NCI-H2171 treated with DMSO at 0.1 percent for 48 hours (cell line): ENCODE measurements at regions not wholly inside any gene's neighbourhood (a gene's known extent, or its start where the extent isn't known, plus 50 kb on each side); places are given as distances from the start of the nearest gene placed in this dataset.
A peak's percentile ranks its signal among the peaks of the same experiment; 100 is the strongest.

Experiments used
- DNase-seq: peaks from one replicate; lab custom pipeline; 2025; lab: John Stamatoyannopoulos, UW

- DNase-seq, result peak; percentile 97
Observed at GRCh38 chr1:36576551-36577110, 93.9 kb upstream of the CSF3R start.

GRCh38 chr1:36576118-36576517, 93.4 kb upstream of the CSF3R start:
- DNase-seq, result peak; percentile 87

GRCh38 chr1:36573445-36573844, 90.7 kb upstream of the CSF3R start:
- DNase-seq, result no peak

- peak; percentile 11 for DNase-seq
Observed at GRCh38 chr1:36572906-36573305, 90.2 kb upstream of the CSF3R start.

- no peak for DNase-seq
Observed at GRCh38 chr1:36572142-36572715, 89.5 kb upstream of the CSF3R start.

GRCh38 chr1:36571106-36571505, 88.4 kb upstream of the CSF3R start:
- peak; percentile 39 for DNase-seq

GRCh38 chr1:36570478-36571060, 87.9 kb upstream of the CSF3R start:
- no peak for DNase-seq

GRCh38 chr1:36570006-36570405, 87.3 kb upstream of the CSF3R start:
- DNase-seq, result no peak

- DNase-seq, result no peak
Observed at GRCh38 chr1:36567601-36568341, 85.1 kb upstream of the CSF3R start.

- DNase-seq, result no peak
Observed at GRCh38 chr1:36565576-36566501, 83.1 kb upstream of the CSF3R start.

- no peak for DNase-seq
Observed at GRCh38 chr1:36562181-36562685, 79.5 kb upstream of the CSF3R start.

- no peak for DNase-seq
Observed at GRCh38 chr1:36561361-36561724, 78.6 kb upstream of the CSF3R start.

GRCh38 chr1:36560621-36561360, 78.1 kb upstream of the CSF3R start:
- no peak for DNase-seq

GRCh38 chr1:36560177-36560576, 77.5 kb upstream of the CSF3R start:
- DNase-seq, result no peak

- DNase-seq, result no peak
Observed at GRCh38 chr1:36559061-36559460, 76.3 kb upstream of the CSF3R start.

- no peak for DNase-seq
Observed at GRCh38 chr1:36557041-36558000, 74.6 kb upstream of the CSF3R start.

GRCh38 chr1:36555041-36555440, 72.3 kb upstream of the CSF3R start:
- DNase-seq, result no peak

GRCh38 chr1:36554323-36554628, 71.6 kb upstream of the CSF3R start:
- no peak for DNase-seq

GRCh38 chr1:36553591-36554322, 71.0 kb upstream of the CSF3R start:
- DNase-seq, result peak; percentile 80
